Kidney (tissue), 13 donors: ENCODE measurements at regions not wholly inside any gene's neighbourhood (a gene's known extent, or its start where the extent isn't known, plus 50 kb on each side); places are given as distances from the start of the nearest gene placed in this dataset.

Experiments used
- DNase-seq, 5 donors: peaks; one replicate each; pipeline ENCODE4 v3.0.0-alpha.2; 2013 to 2020
- FAIRE-seq: peaks from 2 replicates; lab custom pipeline; 2012; peaks lifted over from hg19 to GRCh38; lab: Jason Lieb, UNC
- H3K27ac ChIP-seq, 2 donors: one replicate each; pipeline ENCODE4 v1.7.0; 2013; ENCODE audit warnings: low read depth in 2 of 2, low read length in 2 of 2, inconsistent platforms in 1 of 2
- H3K27me3 ChIP-seq: one replicate; pipeline ENCODE4 v1.7.1; 2013; ENCODE audit warnings: low read length, inconsistent platforms; ENCODE audit not compliant: control insufficient read depth, insufficient read depth
- H3K36me3 ChIP-seq, 3 donors: one replicate each; pipeline versions ENCODE4 v1.7.0 to v1.7.1; 2013; ENCODE audit warnings: low read length in 3 of 3, control low read depth in 1 of 3, inconsistent platforms in 1 of 3; ENCODE audit not compliant: insufficient read depth in 3 of 3, control insufficient read depth in 2 of 3
- H3K4me1 ChIP-seq, 3 donors: one replicate each; pipeline versions ENCODE4 v1.7.0 to v1.7.1; 2013; ENCODE audit warnings: low read length in 3 of 3, inconsistent platforms in 1 of 3, low read depth in 1 of 3; ENCODE audit not compliant: control insufficient read depth in 2 of 3, insufficient read depth in 2 of 3
- H3K4me3 ChIP-seq, 3 donors: one replicate each; pipeline versions ENCODE4 v1.7.0 to v1.8.1; 2013; ENCODE audit warnings: low read length in 3 of 3, control low read depth in 1 of 3, inconsistent platforms in 1 of 3
- H3K9ac ChIP-seq, 3 donors: one replicate each; pipeline versions ENCODE4 v1.7.0 to v1.7.1; 2013; ENCODE audit warnings: low read length in 3 of 3, control low read depth in 1 of 3, inconsistent platforms in 1 of 3
- H3K9me3 ChIP-seq, 3 donors: one replicate each; pipeline versions ENCODE4 v1.7.0 to v1.7.1; 2013; ENCODE audit warnings: low read length in 3 of 3, control low read depth in 1 of 3, inconsistent platforms in 1 of 3; ENCODE audit not compliant: control insufficient read depth in 2 of 3, insufficient read depth in 1 of 3
- intact Hi-C: fragments of 100-400 bp; cut with DNase I; formaldehyde crosslinking; loops from one replicate; pipeline ENCODE4 v1.11.1; 2022
- TF ChIP-seq, protein P1 (sequence below): IDR thresholded peaks from 3 replicates; pipeline ENCODE4 v1.5.1; 2012; ENCODE audit warnings: mild to moderate bottlenecking, moderate library complexity, borderline replicate concordance; ENCODE audit not compliant: insufficient read depth; ENCODE audit errors: extremely low read depth
- donor health status: control.
- donor health status: control.
- donor health status: control.
- donor health status: control.
- donor health status: control.
- donor health status: DM: yes; HTN: yes; CAD: no.
- donor health status: Normal renal cell carcinoma (clear cell type).

DNA sequence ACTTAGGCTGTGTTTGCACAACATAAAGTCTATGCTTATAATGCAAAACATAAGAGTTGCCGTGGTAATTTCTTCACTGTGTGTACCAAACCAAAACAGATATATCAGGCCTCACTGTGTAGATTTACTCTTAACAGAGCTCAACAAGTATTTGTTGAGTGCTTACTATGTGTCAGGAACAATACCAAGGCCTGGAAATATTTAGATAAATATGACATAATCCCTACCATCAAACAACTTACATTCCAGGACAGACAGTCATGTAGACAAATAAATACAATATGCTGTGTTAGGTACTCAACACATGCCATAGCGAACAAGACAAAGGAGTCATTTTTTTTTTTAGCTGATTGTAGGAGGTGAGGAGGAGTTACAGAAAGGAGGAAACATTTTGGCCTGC, 554.0 kb downstream of the NSUN3 start:
- FAIRE-seq, result no peak

DNA sequence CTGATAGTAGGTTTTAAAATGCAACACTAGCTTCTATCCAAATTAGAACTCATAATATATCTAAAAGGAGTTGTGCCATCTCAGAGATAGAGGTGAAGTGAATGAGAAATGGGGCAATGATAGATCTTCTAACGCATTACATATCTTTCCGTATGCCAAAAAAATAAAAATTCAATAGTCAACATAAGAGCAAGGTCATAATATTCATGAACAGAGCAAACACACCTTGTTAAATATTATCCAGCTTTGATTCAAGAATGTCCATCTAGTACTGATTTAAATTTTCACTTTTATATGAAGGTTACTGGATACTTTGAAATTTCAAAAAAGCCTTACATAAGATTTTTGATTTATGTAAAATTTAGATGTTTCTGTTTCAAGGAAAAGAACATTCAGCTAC, 554.5 kb downstream of the NSUN3 start:
- H3K9ac ChIP-seq, result no peak overlapping the region
- H3K4me3 ChIP-seq, result no peak overlapping the region
- no peaks in the 10 kb centered on the region for H3K36me3 ChIP-seq
- no peaks in the 10 kb centered on the region for H3K27me3 ChIP-seq
- no peak for FAIRE-seq
- H3K9me3 ChIP-seq, result no peaks in the 10 kb centered on the region
- H3K27ac ChIP-seq, result no peak overlapping the region
- H3K4me1 ChIP-seq, result no peaks in the 10 kb centered on the region
- intact Hi-C loops, result no loop called here
- TF ChIP-seq, protein P1, sequence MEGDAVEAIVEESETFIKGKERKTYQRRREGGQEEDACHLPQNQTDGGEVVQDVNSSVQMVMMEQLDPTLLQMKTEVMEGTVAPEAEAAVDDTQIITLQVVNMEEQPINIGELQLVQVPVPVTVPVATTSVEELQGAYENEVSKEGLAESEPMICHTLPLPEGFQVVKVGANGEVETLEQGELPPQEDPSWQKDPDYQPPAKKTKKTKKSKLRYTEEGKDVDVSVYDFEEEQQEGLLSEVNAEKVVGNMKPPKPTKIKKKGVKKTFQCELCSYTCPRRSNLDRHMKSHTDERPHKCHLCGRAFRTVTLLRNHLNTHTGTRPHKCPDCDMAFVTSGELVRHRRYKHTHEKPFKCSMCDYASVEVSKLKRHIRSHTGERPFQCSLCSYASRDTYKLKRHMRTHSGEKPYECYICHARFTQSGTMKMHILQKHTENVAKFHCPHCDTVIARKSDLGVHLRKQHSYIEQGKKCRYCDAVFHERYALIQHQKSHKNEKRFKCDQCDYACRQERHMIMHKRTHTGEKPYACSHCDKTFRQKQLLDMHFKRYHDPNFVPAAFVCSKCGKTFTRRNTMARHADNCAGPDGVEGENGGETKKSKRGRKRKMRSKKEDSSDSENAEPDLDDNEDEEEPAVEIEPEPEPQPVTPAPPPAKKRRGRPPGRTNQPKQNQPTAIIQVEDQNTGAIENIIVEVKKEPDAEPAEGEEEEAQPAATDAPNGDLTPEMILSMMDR, result no peak
- no peak for DNase-seq

More for the DNA sequence above, 554.0 kb downstream of the NSUN3 start:
- Histone ChIP-seq H3K27ac (no peak overlapping the region), H3K27me3 (no peaks in the 10 kb centered on the region), H3K4me3 (no peak overlapping the region), H3K36me3 (no peaks in the 10 kb centered on the region), H3K9ac (no peak overlapping the region), H3K9me3 (no peaks in the 10 kb centered on the region), H3K4me1 (no peaks in the 10 kb centered on the region)
- intact Hi-C loops, result no loop called here
- TF ChIP-seq, protein P1, result no peak
- no peak for DNase-seq

DNA sequence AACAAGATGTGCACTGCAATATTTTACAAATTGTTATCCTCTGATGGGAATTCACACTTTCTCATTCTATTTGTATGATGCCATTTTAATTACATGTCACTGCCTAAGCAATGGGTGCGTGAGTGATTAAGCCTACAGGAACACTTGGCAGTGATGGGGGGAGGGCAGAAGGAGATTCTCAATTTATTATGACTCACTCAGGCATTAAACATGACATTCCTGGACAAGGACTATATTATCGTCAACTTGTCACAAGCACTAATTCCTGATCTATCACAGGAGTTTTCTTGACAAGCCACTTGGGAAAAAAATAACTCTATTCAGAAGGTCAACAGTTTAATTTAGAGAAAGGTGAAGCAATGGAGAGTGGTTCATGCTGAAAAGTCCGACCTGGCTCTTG, 556.8 kb downstream of the NSUN3 start:
- no peak overlapping the region for H3K9ac ChIP-seq
- intact Hi-C loops, result no loop called here
- H3K4me3 ChIP-seq, result no peak overlapping the region
- no peak overlapping the region for H3K27ac ChIP-seq
- H3K9me3 ChIP-seq, result no peaks in the 10 kb centered on the region
- TF ChIP-seq, protein P1, result no peak
- no peak for FAIRE-seq
- H3K4me1 ChIP-seq, result no peaks in the 10 kb centered on the region
- H3K36me3 ChIP-seq, result no peaks in the 10 kb centered on the region
- H3K27me3 ChIP-seq, result no peaks in the 10 kb centered on the region
- DNase-seq, result no peak

DNA sequence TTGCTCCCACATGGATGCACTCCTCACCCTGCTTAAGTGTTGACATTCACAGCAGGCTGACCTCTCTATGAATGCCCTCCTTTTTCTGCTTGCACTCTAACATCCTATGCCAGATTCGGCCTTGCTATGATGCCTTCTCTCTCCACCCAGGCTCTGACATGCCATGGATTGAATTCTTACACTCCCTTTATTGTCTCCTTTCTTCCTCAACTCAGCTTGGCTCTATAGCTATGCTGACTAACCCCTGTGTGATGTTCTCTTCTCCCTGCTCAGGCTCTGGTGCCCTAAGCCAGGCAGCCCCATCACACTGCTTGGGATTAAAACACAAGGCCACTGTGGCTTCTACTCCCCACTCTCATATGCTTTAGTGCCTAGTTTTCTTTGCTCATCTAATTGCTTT, 563.7 kb downstream of the NSUN3 start:
- Histone ChIP-seq H3K4me1 (no peaks in the 10 kb centered on the region), H3K9ac (no peak overlapping the region), H3K36me3 (no peaks in the 10 kb centered on the region), H3K4me3 (no peak overlapping the region), H3K27ac (no peak overlapping the region), H3K27me3 (no peaks in the 10 kb centered on the region), H3K9me3 (no peaks in the 10 kb centered on the region)
- FAIRE-seq (no peak), DNase-seq (no peak)
- TF ChIP-seq, protein P1, result no peak
- intact Hi-C loops, result no loop called here
